Skeletal muscle satellite cell (primary cell): ENCODE measurements at regions not wholly inside any gene's neighbourhood (a gene's known extent, or its start where the extent isn't known, plus 50 kb on each side); places are given as distances from the start of the nearest gene placed in this dataset.

ENCODE experiments used
- H3K27me3 ChIP-seq: 2 replicates; pipeline ENCODE4 v1.7.0; 2013; ENCODE audit warnings: low read length; ENCODE audit not compliant: control insufficient read depth, insufficient read depth
- H3K36me3 ChIP-seq: 2 replicates; pipeline ENCODE4 v1.7.0; 2013; ENCODE audit warnings: mild to moderate bottlenecking, control low read depth, low read length; ENCODE audit not compliant: insufficient read depth
- H3K4me1 ChIP-seq: 2 replicates; pipeline ENCODE4 v1.7.0; 2013; ENCODE audit warnings: low read length; ENCODE audit not compliant: control insufficient read depth, insufficient read depth
- H3K4me2 ChIP-seq: 2 replicates; pipeline ENCODE4 v1.7.0; 2013; ENCODE audit warnings: mild to moderate bottlenecking, low read length
- H3K4me3 ChIP-seq: 2 replicates; pipeline ENCODE4 v1.7.0; 2013; ENCODE audit warnings: low read length
- H3K9ac ChIP-seq: 2 replicates; pipeline ENCODE4 v1.7.0; 2013; ENCODE audit warnings: mild to moderate bottlenecking, low read depth, low read length, moderate library complexity
- H3K9me3 ChIP-seq: replicated peaks from 2 replicates; pipeline ENCODE4 v1.7.0; 2013; ENCODE audit warnings: mild to moderate bottlenecking, control low read depth, low read length

DNA sequence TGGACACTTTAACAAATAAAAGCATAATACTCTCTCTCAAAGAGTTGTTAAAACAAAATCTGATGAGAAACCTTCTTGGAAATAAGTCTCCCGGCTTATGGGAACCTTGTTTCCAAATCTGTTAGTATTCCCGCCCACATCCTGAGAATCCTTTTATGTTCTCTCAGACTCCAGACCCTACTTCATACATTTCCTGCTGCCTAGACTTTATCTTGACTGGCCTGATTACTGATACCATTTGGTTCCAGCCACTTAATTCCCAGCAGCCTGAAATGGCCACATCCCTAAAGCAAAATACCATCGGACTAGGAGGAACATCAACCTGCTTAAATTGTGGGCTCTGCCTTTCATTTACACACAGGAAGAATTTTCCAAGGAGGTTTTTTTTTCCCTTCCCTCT, 79.1 kb upstream of the CYP1B1 start:
- Histone ChIP-seq H3K9me3 (no peaks in the 10 kb centered on the region), H3K9ac (no peak overlapping the region), H3K4me2 (no peak overlapping the region), H3K4me3 (no peak overlapping the region), H3K36me3 (no peaks in the 10 kb centered on the region), H3K4me1 (peaks cover 4% of the 10 kb centered on the region), H3K27me3 (no peaks in the 10 kb centered on the region)

DNA sequence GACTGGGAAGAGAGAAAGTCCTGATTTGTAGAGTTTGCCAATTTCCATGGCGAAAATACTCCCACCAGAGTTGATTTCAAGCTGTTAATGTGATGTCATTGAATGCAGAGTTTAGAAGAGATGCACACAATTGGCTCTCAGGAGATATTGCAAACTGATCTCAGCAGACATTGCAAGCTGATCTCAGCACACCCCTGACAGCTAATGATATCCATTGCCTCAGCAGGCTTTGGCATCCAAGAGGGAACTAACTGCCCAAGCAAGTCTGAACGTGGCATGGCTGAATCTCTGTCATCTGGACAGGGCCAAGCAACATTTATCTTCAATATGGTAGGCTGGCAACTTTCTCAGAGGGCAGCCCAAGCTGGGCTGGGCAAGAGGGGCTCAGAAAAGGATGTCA, 78.4 kb upstream of the CYP1B1 start:
- no peaks in the 10 kb centered on the region for H3K36me3 ChIP-seq
- H3K9ac ChIP-seq, result no peak overlapping the region
- no peaks in the 10 kb centered on the region for H3K27me3 ChIP-seq
- no peaks in the 10 kb centered on the region for H3K9me3 ChIP-seq
- H3K4me3 ChIP-seq, result no peak overlapping the region
- H3K4me1 ChIP-seq, result peaks cover 4% of the 10 kb centered on the region
- H3K4me2 ChIP-seq, result no peak overlapping the region

DNA sequence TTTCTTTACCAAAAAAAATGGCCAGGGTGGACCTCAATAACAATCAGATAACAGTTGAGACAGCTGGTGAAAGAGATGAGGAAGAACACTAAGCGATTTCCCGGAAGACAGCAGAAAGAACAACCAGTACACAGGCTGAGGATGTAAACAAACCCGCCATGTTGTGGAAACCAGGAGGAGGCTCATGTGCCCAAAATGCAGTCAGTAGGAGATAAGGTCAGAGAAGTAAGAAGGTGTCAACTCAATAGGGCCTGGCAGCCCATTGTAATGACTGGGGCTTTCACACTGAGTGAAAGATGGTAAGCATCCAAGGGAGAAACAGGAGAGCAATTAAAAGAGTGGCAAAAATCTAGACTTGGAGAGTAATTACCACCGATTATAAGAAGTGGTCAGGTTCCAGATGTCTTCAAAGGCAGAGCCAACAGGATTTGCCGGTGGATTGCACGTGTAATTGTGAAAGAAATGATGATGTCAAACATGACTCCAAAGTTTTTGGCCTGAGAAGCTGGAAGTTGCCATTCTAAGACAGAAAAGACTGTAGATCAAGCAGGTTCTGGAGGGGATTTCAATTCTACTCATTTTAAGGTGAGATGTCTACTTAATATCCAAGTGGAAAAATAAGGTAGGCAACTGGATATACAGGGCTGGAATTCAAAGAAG, 77.7 kb upstream of the CYP1B1 start:
- Histone ChIP-seq H3K27me3 (no peaks in the 10 kb centered on the region), H3K36me3 (no peaks in the 10 kb centered on the region), H3K4me2 (no peak overlapping the region), H3K9ac (no peak overlapping the region), H3K4me3 (no peak overlapping the region), H3K9me3 (no peaks in the 10 kb centered on the region), H3K4me1 (peaks cover 8% of the 10 kb centered on the region)

DNA sequence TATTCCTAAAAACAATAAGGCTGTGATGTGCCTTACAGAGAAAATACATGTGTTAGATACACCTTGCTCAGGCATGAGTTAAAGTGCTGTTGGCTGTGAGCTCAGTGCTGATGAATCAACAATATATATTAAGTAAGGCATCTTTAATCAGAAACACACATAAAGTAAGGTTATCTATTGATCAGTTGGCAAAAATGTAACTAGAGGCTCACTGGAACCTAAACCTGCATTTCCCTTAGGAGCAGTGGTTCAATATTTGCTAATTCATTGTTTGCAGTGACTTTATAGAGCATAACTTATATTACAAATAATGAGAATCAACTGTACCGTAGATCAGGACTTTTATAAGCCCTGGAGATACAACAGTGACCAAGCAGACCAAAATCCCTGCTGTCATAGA, 77.0 kb upstream of the CYP1B1 start:
- Histone ChIP-seq H3K4me3 (no peak overlapping the region), H3K9ac (no peak overlapping the region), H3K9me3 (no peaks in the 10 kb centered on the region), H3K27me3 (no peaks in the 10 kb centered on the region), H3K4me1 (peaks cover 15% of the 10 kb centered on the region), H3K4me2 (no peak overlapping the region), H3K36me3 (no peaks in the 10 kb centered on the region)

DNA sequence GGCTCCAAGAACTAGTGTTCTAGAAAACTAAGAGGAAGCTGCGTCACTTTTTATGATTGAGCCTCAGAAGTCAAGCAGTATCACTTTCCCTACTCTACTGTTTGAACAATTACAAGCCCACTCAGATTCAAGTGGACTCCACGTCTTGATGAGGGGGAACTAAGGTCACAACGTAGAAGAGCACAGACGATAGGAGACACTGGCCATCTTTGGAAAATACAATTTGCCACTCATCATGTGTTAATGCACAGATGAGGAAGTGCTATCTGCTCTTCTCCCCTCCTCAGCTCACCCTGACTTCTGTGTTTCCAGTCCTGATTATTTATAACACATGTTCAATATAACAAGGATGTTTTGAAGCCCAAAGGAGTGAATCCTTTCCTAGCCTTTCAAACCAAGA, 76.1 kb upstream of the CYP1B1 start:
- Histone ChIP-seq H3K36me3 (no peaks in the 10 kb centered on the region), H3K9ac (no peak overlapping the region), H3K27me3 (no peaks in the 10 kb centered on the region), H3K4me2 (no peak overlapping the region), H3K4me3 (no peak overlapping the region), H3K9me3 (no peaks in the 10 kb centered on the region), H3K4me1 (peaks cover 24% of the 10 kb centered on the region)

DNA sequence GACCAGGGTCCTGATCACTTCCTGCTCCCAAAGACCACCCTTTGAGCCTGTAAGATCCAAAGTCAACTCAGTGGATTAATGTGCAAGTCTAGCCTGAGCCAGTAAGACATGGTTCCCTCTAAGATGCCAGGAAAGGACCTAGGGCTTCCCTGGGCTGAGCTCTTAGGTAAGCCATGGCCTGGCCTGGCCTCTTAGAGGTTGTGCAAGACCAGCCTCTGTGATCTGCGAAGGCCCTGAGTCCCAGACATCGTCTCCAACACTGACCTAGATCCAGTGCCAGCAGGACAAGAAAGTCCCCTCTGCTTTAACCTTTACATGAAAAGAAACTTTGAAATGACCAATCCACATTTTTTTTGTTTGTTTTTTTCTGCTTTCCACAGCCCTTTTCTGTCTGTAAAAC, 73.6 kb upstream of the CYP1B1 start:
- no peaks in the 10 kb centered on the region for H3K36me3 ChIP-seq
- peaks cover 43% of the 10 kb centered on the region for H3K4me1 ChIP-seq
- H3K4me2 ChIP-seq, result no peak overlapping the region
- no peaks in the 10 kb centered on the region for H3K9me3 ChIP-seq
- no peaks in the 10 kb centered on the region for H3K27me3 ChIP-seq
- no peak overlapping the region for H3K4me3 ChIP-seq
- no peak overlapping the region for H3K9ac ChIP-seq

DNA sequence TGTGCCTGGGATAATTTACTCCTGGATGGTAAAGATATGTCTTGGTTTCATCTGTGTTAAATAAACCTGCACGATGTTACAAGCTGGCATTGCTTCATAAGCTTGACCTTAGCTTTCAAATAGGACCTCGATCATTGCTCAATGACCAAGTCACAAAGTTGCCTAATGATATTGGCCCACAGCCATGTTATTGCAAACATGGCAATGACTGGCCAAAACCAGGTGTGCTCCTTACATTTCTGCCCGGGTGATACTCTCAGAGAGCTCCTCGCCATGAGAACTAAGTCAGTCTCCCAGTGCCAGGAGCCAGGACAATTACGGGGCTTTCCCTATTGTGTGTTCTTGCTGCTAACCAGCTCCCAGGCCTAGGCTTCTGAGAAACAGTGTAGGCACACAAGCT, 72.5 kb upstream of the CYP1B1 start:
- H3K9me3 ChIP-seq, result no peaks in the 10 kb centered on the region
- H3K4me2 ChIP-seq, result no peak overlapping the region
- H3K4me3 ChIP-seq, result no peak overlapping the region
- peaks cover 45% of the 10 kb centered on the region for H3K4me1 ChIP-seq
- no peaks in the 10 kb centered on the region for H3K36me3 ChIP-seq
- no peaks in the 10 kb centered on the region for H3K27me3 ChIP-seq
- no peak overlapping the region for H3K9ac ChIP-seq

DNA sequence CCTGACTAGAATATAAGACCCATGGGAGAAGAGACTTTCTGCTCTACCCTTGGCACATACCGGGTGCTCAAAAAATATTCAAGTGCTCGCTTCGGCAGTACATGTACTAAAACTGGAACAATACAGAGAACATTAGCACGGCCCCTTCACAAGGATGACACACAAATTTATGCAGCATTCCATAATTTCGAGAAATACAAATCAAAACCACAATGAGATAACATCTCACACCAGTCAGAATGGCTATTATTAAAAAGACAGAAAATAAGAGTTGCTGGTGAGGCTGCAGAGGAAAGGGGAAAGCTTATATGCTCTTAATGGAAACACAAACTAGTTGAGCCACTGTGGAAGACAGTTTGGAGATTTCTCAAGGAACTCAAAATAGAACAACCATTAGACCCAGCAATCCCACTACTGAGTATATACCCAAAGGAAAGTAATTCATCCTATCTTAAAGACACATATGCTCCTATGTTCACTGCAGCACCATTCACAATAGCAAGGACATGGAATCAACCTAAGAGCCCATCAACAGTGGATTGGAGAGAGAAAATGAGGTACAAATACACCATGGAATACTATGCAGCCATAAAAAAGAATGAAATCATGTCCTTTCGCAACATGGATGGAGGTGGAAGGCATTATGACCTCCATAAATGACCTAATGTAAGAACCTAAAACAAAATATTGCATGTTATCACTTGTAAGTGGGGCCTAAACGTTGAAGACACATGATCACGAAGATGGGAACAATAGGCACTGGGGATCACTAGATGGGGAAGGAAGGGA, 71.6 kb upstream of the CYP1B1 start:
- Histone ChIP-seq H3K4me2 (peak overlapping the region; percentile 77), H3K4me3 (peak overlapping the region; percentile 32), H3K36me3 (no peaks in the 10 kb centered on the region), H3K27me3 (no peaks in the 10 kb centered on the region), H3K9ac (peak overlapping the region; percentile 81), H3K9me3 (no peaks in the 10 kb centered on the region), H3K4me1 (peaks cover 45% of the 10 kb centered on the region)

DNA sequence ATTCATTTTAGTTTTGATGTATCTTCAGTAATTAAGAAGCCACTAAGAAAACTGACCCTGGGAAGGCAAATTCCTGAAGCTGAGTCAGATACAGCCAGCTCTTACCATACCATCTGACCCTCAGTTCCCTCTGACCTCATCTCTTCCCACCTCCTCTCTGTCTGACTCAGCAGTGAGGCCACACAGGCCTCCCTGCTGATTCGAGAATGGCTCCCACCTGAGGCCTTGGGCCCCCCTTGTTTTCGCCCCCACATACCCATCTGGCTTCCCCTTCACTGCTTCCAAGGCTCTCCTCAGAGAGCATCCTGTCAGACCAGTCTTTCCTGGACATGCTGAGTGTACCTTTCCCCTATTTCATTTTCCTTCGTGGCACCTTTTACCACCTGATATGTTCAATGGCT, 71.0 kb upstream of the CYP1B1 start:
- peaks cover 45% of the 10 kb centered on the region for H3K4me1 ChIP-seq
- peak overlapping the region; percentile 58 for H3K4me3 ChIP-seq
- peak overlapping the region; percentile 77 for H3K4me2 ChIP-seq
- H3K36me3 ChIP-seq, result no peaks in the 10 kb centered on the region
- no peaks in the 10 kb centered on the region for H3K9me3 ChIP-seq
- no peaks in the 10 kb centered on the region for H3K27me3 ChIP-seq
- H3K9ac ChIP-seq, result peak overlapping the region; percentile 81

DNA sequence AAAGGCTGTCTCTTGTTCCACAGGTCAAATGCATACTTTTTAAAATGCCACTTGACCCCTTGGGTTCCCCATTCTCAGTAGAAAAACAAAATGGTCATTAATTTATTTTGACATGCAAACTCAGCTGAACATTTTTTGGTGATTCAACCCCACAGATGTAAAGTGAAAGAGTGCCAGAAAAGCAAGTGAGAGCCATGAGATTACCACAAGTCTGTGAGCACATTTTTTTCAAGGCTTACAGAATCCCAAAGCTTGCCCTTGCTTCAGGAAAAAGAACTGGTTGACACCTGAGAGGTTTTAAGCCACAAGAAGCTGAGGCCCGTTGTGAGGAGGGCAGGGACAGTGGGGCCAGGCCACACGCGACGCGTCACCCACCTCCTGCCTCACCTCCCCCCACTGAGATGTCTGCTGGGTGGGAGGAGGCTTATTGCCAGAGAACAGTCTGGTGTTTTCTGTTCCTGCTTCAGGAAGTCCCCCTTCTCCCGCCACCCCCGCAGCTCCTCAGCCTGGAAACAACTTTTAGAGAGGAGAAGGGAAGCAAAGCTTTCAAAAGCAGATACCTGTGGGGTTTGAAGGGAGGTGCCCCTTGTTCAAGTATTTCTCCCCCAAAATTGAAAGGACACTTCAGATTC, 70.4 kb upstream of the CYP1B1 start:
- no peaks in the 10 kb centered on the region for H3K9me3 ChIP-seq
- H3K4me3 ChIP-seq, result peak overlapping the region; percentile 58
- peak overlapping the region; percentile 77 for H3K4me2 ChIP-seq
- H3K9ac ChIP-seq, result peak overlapping the region; percentile 81
- no peaks in the 10 kb centered on the region for H3K27me3 ChIP-seq
- no peaks in the 10 kb centered on the region for H3K36me3 ChIP-seq
- H3K4me1 ChIP-seq, result peaks cover 45% of the 10 kb centered on the region

DNA sequence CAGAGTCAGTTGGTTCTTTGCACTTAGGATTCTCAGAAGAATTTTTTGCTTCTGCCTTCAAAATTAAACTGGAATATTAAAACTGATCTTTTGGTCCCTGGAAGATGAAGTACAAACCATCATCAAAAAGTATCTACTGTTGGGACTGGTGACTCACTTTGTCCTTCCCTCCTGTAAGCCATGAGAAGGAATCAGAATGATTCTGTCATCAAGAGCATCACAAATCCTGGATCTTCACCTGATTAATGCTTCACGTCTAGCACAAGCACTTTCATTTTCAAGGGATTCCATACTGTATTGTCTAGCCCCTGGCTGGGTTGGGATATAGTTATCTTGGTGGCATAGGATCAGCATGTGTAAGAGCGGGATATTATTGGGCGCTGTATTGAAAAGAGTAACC, 69.3 kb upstream of the CYP1B1 start:
- Histone ChIP-seq H3K9ac (no peak overlapping the region), H3K4me1 (peaks cover 45% of the 10 kb centered on the region), H3K4me2 (peak overlapping the region; percentile 77), H3K27me3 (no peaks in the 10 kb centered on the region), H3K9me3 (no peaks in the 10 kb centered on the region), H3K36me3 (no peaks in the 10 kb centered on the region), H3K4me3 (no peak overlapping the region)
